H1 (cell line): ENCODE measurements at regions not wholly inside any gene's neighbourhood (a gene's known extent, or its start where the extent isn't known, plus 50 kb on each side); places are given as distances from the start of the nearest gene placed in this dataset.

ENCODE experiments used
- EP300 ChIP-seq, 2 experiments: IDR thresholded peaks; 1 replicate in 1 of 2; 2 replicates in 1 of 2; pipeline ENCODE4 v1.6.1; 2011 to 2012; ENCODE audit warnings: low read depth in 2 of 2, low read length in 2 of 2, mild to moderate bottlenecking in 2 of 2, borderline replicate concordance in 1 of 2, inconsistent platforms in 1 of 2, moderate library complexity in 1 of 2
- SRF ChIP-seq: IDR thresholded peaks from 2 replicates; pipeline ENCODE4 v1.6.1; 2011; ENCODE audit warnings: mild to moderate bottlenecking, low read depth, low read length, moderate library complexity

GRCh38 chr14:27040552-27040951, 442.7 kb upstream of the NOVA1 start:
- TF ChIP-seq SRF, result no peak
- no peak for TF ChIP-seq EP300 (IDR thresholded peaks at IDR 0.05; ENCODE audit: borderline replicate concordance in 1 of 2, low read depth in 2 of 2, low read length in 2 of 2)
